Mammary epithelial cell (primary cell): ENCODE measurements at regions not wholly inside any gene's neighbourhood (a gene's known extent, or its start where the extent isn't known, plus 50 kb on each side); places are given as distances from the start of the nearest gene placed in this dataset.

Experiments used
- CTCF ChIP-seq, 2 donors: IDR thresholded peaks in 1 of 2; conservative IDR thresholded peaks in 1 of 2; 2 replicates each; pipeline ENCODE4 v1.5.1; 2011 to 2012; ENCODE audit warnings: inconsistent platforms in 2 of 2, low read length in 2 of 2, mild to moderate bottlenecking in 2 of 2, control low read depth in 1 of 2, low read depth in 1 of 2; ENCODE audit not compliant: insufficient read depth in 1 of 2; ENCODE audit errors: extremely low read depth in 1 of 2
- EZH2 ChIP-seq: IDR thresholded peaks from 2 replicates; pipeline ENCODE4 v1.6.1; 2012; ENCODE audit warnings: low read length, inconsistent platforms, borderline replicate concordance

GRCh38 chr13:31540281-31540680 lies 199.0 kb upstream of the RXFP2 start:
- TF ChIP-seq CTCF (conservative IDR thresholded peaks at IDR 0.05 in 1 of 2, IDR thresholded peaks at IDR 0.05 in 1 of 2; ENCODE audit: extremely low read depth in 1 of 2, insufficient read depth in 1 of 2, low read depth in 1 of 2, low read length in 2 of 2) (no peak), EZH2 (no peak)
